ENCODE measurements at regions not wholly inside any gene's neighbourhood (a gene's known extent, or its start where the extent isn't known, plus 50 kb on each side); places are given as distances from the start of the nearest gene placed in this dataset.

- TF ChIP-seq EZH2phosphoT487 (IDR thresholded peaks at IDR 0.05; ENCODE audit: low read depth) = no peak
- TF ChIP-seq CTCF (IDR thresholded peaks at IDR 0.05; ENCODE audit: low read depth, low read length) = no peak
Observed at GRCh38 chr12:30152705-30153104, 369.0 kb upstream of the TMTC1 start.

Data from OCI-LY3 (cell line).